ENCODE measurements at regions not wholly inside any gene's neighbourhood (a gene's known extent, or its start where the extent isn't known, plus 50 kb on each side); places are given as distances from the start of the nearest gene placed in this dataset.

DNA sequence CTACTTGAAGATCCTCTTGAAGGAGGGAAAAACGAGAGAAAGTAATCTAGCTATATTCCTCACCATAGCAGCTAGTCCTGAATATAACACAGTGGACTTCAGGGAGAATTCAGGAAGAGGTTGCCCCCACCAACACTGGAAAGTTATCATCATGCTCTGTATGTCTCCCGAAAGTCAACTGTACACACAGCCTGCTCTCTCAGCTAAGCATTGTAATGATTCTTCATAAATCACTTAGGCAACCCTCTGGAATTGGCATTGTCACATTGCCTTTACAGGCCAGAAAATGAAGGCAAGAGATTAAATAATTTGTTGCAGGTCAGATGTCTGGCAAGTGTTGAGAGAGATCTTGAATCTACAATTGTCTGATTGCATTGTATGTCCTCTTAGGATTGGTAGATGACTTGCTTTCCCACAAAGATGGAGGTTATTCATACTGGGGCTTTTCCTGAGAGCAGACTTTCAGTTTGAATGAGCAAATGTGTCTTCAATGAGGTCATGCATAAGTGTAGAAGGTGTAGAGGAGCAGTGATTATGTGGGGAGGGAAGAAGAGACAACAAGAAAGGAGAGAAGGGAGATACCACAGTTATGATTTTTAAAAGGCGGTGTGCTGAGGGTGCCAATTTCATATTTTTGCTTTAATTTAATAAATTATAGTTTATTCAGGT is 667.2 kb downstream of the DCDC2C start:
- Mint-ChIP-seq H3K27ac (ENCODE audit: low read depth, unreplicated experiment) (no peak overlapping the region), H3K27me3 (ENCODE audit: insufficient read depth, unreplicated experiment) (no peaks in the 10 kb centered on the region), H3K4me3 (ENCODE audit: unreplicated experiment) (no peak overlapping the region), H3K4me1 (ENCODE audit: insufficient read depth, unreplicated experiment) (no peaks in the 10 kb centered on the region), H3K9me3 (ENCODE audit: unreplicated experiment) (peaks cover 18% of the 10 kb centered on the region), H3K36me3 (ENCODE audit: insufficient read depth, unreplicated experiment) (no peaks in the 10 kb centered on the region)
- TF ChIP-seq CTCF (IDR thresholded peaks at IDR 0.05; ENCODE audit: unreplicated experiment), result no peak
- no peak for DNase-seq (ENCODE audit: unreplicated experiment)
- intact Hi-C loops (cut with micrococcal nuclease), result no loop called here
- CTCF ChIA-PET, result no interaction called here
- POLR2A ChIA-PET, result interaction anchor here (0.9 kb wide), 1 partner anchor 124 kb away, joined by 4 read pairs; no protein-coding TSS in a partner anchor
- no TSS peak for BruUV-seq (replicated peaks)

DNA sequence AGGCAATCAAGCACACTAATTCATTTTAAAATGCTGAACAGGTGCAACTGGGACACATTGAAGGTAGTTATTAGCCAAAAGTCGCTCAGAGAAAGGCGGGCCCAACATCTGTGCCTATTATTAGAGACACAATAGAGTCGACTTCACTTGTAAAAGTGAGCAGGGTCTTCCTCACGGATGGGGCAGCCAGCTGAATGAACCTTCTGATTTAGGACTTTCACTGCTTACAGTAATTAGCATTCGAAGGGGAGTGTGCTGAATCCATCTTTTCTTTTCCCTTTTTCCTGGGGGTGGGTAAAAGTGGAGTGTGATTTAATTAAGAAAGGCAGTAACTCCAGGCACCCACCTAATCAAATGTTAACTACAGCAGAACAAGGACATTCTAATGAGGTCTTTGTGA is 677.7 kb downstream of the DCDC2C start:
- no peaks in the 10 kb centered on the region for H3K9me3 Mint-ChIP-seq (ENCODE audit: unreplicated experiment)
- TF ChIP-seq CTCF (IDR thresholded peaks at IDR 0.05; ENCODE audit: unreplicated experiment), result no peak
- intact Hi-C loops (cut with micrococcal nuclease), result no loop called here
- H3K36me3 Mint-ChIP-seq (ENCODE audit: insufficient read depth, unreplicated experiment), result no peaks in the 10 kb centered on the region
- no peaks in the 10 kb centered on the region for H3K27me3 Mint-ChIP-seq (ENCODE audit: insufficient read depth, unreplicated experiment)
- DNase-seq (ENCODE audit: unreplicated experiment), result no peak
- ChIA-PET POLR2A (no interaction called here), CTCF (no interaction called here)
- no TSS peak for BruUV-seq (replicated peaks)
- H3K27ac Mint-ChIP-seq (ENCODE audit: low read depth, unreplicated experiment), result no peak overlapping the region
- H3K4me1 Mint-ChIP-seq (ENCODE audit: insufficient read depth, unreplicated experiment), result no peaks in the 10 kb centered on the region
- H3K4me3 Mint-ChIP-seq (ENCODE audit: unreplicated experiment), result no peak overlapping the region

- no TSS peak for BruUV-seq (replicated peaks)
- CTCF ChIA-PET, result interaction anchor here (1.0 kb wide), 1 partner anchor 52 kb away, joined by 3 read pairs; no protein-coding TSS in a partner anchor
Measured at GRCh38 chr2:4381773-4382172, 678.4 kb downstream of the DCDC2C start.

GRCh38 chr2:4391013-4391412 is 687.6 kb downstream of the DCDC2C start:
- TF ChIP-seq CTCF (IDR thresholded peaks at IDR 0.05; ENCODE audit: unreplicated experiment), result no peak
- no peaks in the 10 kb centered on the region for H3K27me3 Mint-ChIP-seq (ENCODE audit: insufficient read depth, unreplicated experiment)
- intact Hi-C loops (cut with micrococcal nuclease), result no loop called here
- peaks cover 12% of the 10 kb centered on the region for H3K9me3 Mint-ChIP-seq (ENCODE audit: unreplicated experiment)
- no peak for DNase-seq (ENCODE audit: unreplicated experiment)
- no peaks in the 10 kb centered on the region for H3K36me3 Mint-ChIP-seq (ENCODE audit: insufficient read depth, unreplicated experiment)
- no peaks in the 10 kb centered on the region for H3K4me1 Mint-ChIP-seq (ENCODE audit: insufficient read depth, unreplicated experiment)
- ChIA-PET CTCF (interaction anchor here (0.8 to 1.0 kb wide), 2 partner anchors 128 to 324 kb away, joined by 3 read pairs; no protein-coding TSS in a partner anchor), POLR2A (no interaction called here)
- no TSS peak for BruUV-seq (replicated peaks)
- H3K4me3 Mint-ChIP-seq (ENCODE audit: unreplicated experiment), result no peak overlapping the region
- no peak overlapping the region for H3K27ac Mint-ChIP-seq (ENCODE audit: low read depth, unreplicated experiment)

More at GRCh38 chr2:4381773-4382172, 678.4 kb downstream of the DCDC2C start:
- Mint-ChIP-seq H3K36me3 (ENCODE audit: insufficient read depth, unreplicated experiment) (no peaks in the 10 kb centered on the region), H3K4me3 (ENCODE audit: unreplicated experiment) (no peak overlapping the region), H3K27ac (ENCODE audit: low read depth, unreplicated experiment) (no peak overlapping the region), H3K9me3 (ENCODE audit: unreplicated experiment) (no peaks in the 10 kb centered on the region), H3K27me3 (ENCODE audit: insufficient read depth, unreplicated experiment) (no peaks in the 10 kb centered on the region), H3K4me1 (ENCODE audit: insufficient read depth, unreplicated experiment) (no peaks in the 10 kb centered on the region)
- no peak for DNase-seq (ENCODE audit: unreplicated experiment)
- TF ChIP-seq CTCF (IDR thresholded peaks at IDR 0.05; ENCODE audit: unreplicated experiment), result no peak
- POLR2A ChIA-PET, result no interaction called here
- intact Hi-C loops (cut with micrococcal nuclease), result no loop called here
